DOHH2 (cell line): ENCODE measurements at regions not wholly inside any gene's neighbourhood (a gene's known extent, or its start where the extent isn't known, plus 50 kb on each side); places are given as distances from the start of the nearest gene placed in this dataset.
"Not testable (repeated sequence)": the region's sequence is repeated elsewhere in the genome, so short reads cannot be mapped to it uniquely, and the experiment has no call there.

Source experiments
- EZH2phosphoT487 ChIP-seq: fragments of 200-600 bp; sonication (generic); IDR thresholded peaks from 2 replicates; pipeline ENCODE4 v1.6.1; 2017; ENCODE audit warnings: borderline replicate concordance, mild to moderate bottlenecking, antibody characterized with exemption, low read length, moderate library complexity, mixed read lengths
- TF ChIP-seq, protein P1 (sequence below): fragments of 200-600 bp; sonication (generic); IDR thresholded peaks from one replicate; pipeline ENCODE4 v1.5.1; 2014; ENCODE audit warnings: antibody characterized with exemption, mild to moderate bottlenecking, low read depth, low read length; ENCODE audit not compliant: poor library complexity, severe bottlenecking

GRCh38 chr22:22734395-22735272 is 90.2 kb downstream of the GGTLC2 start:
- TF ChIP-seq, protein P1, sequence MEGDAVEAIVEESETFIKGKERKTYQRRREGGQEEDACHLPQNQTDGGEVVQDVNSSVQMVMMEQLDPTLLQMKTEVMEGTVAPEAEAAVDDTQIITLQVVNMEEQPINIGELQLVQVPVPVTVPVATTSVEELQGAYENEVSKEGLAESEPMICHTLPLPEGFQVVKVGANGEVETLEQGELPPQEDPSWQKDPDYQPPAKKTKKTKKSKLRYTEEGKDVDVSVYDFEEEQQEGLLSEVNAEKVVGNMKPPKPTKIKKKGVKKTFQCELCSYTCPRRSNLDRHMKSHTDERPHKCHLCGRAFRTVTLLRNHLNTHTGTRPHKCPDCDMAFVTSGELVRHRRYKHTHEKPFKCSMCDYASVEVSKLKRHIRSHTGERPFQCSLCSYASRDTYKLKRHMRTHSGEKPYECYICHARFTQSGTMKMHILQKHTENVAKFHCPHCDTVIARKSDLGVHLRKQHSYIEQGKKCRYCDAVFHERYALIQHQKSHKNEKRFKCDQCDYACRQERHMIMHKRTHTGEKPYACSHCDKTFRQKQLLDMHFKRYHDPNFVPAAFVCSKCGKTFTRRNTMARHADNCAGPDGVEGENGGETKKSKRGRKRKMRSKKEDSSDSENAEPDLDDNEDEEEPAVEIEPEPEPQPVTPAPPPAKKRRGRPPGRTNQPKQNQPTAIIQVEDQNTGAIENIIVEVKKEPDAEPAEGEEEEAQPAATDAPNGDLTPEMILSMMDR: not testable (repeated sequence)
- not testable (repeated sequence) for TF ChIP-seq EZH2phosphoT487
